ENCODE measurements at regions not wholly inside any gene's neighbourhood (a gene's known extent, or its start where the extent isn't known, plus 50 kb on each side); places are given as distances from the start of the nearest gene placed in this dataset.

DNA sequence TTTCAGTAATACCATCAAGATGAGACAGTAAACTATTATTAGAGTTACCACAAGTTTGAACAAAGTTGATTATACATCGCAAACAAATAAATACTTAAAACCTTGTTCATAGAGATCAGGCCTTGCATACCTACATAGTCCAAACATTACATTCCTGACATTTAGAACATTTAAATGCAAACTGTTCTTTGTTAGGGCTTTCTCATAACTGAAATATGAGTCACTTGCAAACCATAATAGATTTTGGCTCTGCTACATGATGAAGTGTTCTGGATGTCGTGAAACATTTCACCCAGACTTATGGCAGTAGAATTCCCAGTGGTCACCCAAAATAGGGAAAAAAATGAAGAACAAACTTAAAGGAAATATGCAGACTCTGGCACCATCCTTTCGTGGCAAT, 75.0 kb downstream of the FAT4 start:
- TF ChIP-seq, protein P1, sequence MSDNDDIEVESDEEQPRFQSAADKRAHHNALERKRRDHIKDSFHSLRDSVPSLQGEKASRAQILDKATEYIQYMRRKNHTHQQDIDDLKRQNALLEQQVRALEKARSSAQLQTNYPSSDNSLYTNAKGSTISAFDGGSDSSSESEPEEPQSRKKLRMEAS (IDR thresholded peaks at IDR 0.05), result no peak
- TF ChIP-seq, protein P2, sequence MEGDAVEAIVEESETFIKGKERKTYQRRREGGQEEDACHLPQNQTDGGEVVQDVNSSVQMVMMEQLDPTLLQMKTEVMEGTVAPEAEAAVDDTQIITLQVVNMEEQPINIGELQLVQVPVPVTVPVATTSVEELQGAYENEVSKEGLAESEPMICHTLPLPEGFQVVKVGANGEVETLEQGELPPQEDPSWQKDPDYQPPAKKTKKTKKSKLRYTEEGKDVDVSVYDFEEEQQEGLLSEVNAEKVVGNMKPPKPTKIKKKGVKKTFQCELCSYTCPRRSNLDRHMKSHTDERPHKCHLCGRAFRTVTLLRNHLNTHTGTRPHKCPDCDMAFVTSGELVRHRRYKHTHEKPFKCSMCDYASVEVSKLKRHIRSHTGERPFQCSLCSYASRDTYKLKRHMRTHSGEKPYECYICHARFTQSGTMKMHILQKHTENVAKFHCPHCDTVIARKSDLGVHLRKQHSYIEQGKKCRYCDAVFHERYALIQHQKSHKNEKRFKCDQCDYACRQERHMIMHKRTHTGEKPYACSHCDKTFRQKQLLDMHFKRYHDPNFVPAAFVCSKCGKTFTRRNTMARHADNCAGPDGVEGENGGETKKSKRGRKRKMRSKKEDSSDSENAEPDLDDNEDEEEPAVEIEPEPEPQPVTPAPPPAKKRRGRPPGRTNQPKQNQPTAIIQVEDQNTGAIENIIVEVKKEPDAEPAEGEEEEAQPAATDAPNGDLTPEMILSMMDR (IDR thresholded peaks at IDR 0.05; ENCODE audit: low read depth, low read length, missing input control), result no peak
- TF ChIP-seq, protein P3, sequence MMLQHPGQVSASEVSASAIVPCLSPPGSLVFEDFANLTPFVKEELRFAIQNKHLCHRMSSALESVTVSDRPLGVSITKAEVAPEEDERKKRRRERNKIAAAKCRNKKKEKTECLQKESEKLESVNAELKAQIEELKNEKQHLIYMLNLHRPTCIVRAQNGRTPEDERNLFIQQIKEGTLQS (IDR thresholded peaks at IDR 0.05), result no peak
- TF ChIP-seq, protein P4, sequence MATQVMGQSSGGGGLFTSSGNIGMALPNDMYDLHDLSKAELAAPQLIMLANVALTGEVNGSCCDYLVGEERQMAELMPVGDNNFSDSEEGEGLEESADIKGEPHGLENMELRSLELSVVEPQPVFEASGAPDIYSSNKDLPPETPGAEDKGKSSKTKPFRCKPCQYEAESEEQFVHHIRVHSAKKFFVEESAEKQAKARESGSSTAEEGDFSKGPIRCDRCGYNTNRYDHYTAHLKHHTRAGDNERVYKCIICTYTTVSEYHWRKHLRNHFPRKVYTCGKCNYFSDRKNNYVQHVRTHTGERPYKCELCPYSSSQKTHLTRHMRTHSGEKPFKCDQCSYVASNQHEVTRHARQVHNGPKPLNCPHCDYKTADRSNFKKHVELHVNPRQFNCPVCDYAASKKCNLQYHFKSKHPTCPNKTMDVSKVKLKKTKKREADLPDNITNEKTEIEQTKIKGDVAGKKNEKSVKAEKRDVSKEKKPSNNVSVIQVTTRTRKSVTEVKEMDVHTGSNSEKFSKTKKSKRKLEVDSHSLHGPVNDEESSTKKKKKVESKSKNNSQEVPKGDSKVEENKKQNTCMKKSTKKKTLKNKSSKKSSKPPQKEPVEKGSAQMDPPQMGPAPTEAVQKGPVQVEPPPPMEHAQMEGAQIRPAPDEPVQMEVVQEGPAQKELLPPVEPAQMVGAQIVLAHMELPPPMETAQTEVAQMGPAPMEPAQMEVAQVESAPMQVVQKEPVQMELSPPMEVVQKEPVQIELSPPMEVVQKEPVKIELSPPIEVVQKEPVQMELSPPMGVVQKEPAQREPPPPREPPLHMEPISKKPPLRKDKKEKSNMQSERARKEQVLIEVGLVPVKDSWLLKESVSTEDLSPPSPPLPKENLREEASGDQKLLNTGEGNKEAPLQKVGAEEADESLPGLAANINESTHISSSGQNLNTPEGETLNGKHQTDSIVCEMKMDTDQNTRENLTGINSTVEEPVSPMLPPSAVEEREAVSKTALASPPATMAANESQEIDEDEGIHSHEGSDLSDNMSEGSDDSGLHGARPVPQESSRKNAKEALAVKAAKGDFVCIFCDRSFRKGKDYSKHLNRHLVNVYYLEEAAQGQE (IDR thresholded peaks at IDR 0.05), result no peak
- TF ChIP-seq RAD21 (IDR thresholded peaks at IDR 0.05) (no peak), GABPA (IDR thresholded peaks at IDR 0.05 in 1 of 2, conservative IDR thresholded peaks at IDR 0.05 in 1 of 2) (no peak), YY1 (IDR thresholded peaks at IDR 0.05) (no peak), TAF1 (conservative IDR thresholded peaks at IDR 0.05) (no peak), JUND (IDR thresholded peaks at IDR 0.05) (no peak)
- TF ChIP-seq, protein P5, sequence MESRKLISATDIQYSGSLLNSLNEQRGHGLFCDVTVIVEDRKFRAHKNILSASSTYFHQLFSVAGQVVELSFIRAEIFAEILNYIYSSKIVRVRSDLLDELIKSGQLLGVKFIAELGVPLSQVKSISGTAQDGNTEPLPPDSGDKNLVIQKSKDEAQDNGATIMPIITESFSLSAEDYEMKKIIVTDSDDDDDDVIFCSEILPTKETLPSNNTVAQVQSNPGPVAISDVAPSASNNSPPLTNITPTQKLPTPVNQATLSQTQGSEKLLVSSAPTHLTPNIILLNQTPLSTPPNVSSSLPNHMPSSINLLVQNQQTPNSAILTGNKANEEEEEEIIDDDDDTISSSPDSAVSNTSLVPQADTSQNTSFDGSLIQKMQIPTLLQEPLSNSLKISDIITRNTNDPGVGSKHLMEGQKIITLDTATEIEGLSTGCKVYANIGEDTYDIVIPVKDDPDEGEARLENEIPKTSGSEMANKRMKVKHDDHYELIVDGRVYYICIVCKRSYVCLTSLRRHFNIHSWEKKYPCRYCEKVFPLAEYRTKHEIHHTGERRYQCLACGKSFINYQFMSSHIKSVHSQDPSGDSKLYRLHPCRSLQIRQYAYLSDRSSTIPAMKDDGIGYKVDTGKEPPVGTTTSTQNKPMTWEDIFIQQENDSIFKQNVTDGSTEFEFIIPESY (IDR thresholded peaks at IDR 0.05), result no peak
